ENCODE measurements at regions not wholly inside any gene's neighbourhood (a gene's known extent, or its start where the extent isn't known, plus 50 kb on each side); places are given as distances from the start of the nearest gene placed in this dataset.

DNA sequence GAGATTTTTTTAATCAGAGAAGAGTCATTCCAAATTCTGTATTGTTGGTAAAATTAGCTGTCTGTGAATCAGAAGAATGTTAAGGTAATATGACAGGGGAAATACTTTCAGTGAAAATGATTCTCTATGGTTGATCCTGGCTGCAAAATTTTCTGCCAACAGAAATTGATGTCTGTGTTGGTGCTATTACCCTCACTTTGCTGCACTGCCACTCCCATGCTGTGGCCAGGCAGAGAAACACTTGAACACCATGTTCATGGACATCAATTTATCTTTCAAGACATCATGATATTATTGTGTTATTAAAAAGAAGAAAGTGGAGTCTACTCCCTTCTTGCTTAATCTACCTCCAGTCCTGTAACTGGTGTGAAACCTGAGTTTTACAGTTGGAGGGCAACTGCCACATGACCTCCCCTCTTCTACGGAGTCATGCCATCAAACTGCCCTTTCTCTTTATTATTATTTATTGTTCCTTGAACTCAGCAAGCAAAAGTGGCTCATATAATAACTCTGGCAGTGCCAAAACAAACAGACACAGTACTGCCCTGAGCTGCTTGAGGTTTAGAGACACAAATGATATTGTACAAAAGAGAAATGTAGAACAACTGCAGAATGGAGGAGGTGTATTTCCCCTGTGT, 288.0 kb upstream of the JAG1 start:
- TF ChIP-seq RCOR1 (IDR thresholded peaks at IDR 0.05; ENCODE audit: low read length) (no peak), CTCF (IDR thresholded peaks at IDR 0.05) (no peak)
